ENCODE measurements at regions not wholly inside any gene's neighbourhood (a gene's known extent, or its start where the extent isn't known, plus 50 kb on each side); places are given as distances from the start of the nearest gene placed in this dataset.

DNA sequence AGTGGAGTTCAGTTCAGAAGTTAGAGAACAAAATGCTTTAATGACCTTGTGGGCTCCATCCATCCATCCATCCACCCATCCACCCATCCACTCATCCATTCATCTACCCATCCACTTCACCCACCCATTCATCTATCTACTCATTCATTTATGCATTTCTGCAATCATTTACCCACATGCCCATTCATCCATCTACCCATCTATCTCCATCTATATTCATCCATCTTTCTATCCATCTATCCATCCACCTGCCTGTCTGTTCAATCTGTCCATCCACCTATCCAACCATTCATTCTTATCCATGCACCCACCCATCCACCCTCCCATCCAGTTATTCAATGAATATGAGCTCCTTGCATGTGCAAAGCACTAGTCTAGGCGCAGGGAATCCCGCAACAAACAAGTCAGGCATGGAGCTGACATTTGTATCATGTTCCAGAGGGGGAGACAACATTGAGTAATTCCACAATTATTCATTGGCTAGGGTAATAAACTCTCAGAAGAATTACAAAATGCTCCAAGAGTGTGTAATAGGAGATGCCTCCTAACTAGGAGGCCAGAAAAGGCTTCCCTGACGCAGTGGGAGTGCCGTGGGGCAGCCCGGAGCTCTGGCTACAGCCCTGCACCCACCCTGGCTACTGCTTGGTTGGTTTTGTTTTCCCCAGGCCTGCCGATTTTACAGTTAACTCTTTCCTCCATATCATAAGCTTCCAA is 211.2 kb downstream of the NXNL2 start:
- TF ChIP-seq, protein P1, sequence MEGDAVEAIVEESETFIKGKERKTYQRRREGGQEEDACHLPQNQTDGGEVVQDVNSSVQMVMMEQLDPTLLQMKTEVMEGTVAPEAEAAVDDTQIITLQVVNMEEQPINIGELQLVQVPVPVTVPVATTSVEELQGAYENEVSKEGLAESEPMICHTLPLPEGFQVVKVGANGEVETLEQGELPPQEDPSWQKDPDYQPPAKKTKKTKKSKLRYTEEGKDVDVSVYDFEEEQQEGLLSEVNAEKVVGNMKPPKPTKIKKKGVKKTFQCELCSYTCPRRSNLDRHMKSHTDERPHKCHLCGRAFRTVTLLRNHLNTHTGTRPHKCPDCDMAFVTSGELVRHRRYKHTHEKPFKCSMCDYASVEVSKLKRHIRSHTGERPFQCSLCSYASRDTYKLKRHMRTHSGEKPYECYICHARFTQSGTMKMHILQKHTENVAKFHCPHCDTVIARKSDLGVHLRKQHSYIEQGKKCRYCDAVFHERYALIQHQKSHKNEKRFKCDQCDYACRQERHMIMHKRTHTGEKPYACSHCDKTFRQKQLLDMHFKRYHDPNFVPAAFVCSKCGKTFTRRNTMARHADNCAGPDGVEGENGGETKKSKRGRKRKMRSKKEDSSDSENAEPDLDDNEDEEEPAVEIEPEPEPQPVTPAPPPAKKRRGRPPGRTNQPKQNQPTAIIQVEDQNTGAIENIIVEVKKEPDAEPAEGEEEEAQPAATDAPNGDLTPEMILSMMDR (IDR thresholded peaks at IDR 0.05), result no peak
- no peak for TF ChIP-seq EZH2 (IDR thresholded peaks at IDR 0.05; ENCODE audit: borderline replicate concordance, insufficient read depth, low read depth, low read length, poor library complexity, severe bottlenecking)

Data from B cell (primary cell).